HEK293 (cell line): ENCODE measurements at regions not wholly inside any gene's neighbourhood (a gene's known extent, or its start where the extent isn't known, plus 50 kb on each side); places are given as distances from the start of the nearest gene placed in this dataset.

Experiments used
- MYNN ChIP-seq: fragments of 450-650 bp; formaldehyde crosslinking; IDR thresholded peaks from 2 replicates; pipeline ENCODE4 v1.5.1; 2016; ENCODE audit warnings: missing biosample characterization, missing genetic modification characterization, borderline replicate concordance
- OVOL3 ChIP-seq: fragments of 450-650 bp; formaldehyde crosslinking; IDR thresholded peaks from 2 replicates; pipeline ENCODE4 v1.5.1; 2016; ENCODE audit warnings: missing biosample characterization, missing genetic modification characterization
- SP7 ChIP-seq: fragments of 450-650 bp; formaldehyde crosslinking; IDR thresholded peaks from 2 replicates; pipeline ENCODE4 v1.5.1; 2016; ENCODE audit warnings: missing biosample characterization, missing genetic modification characterization
- TCF7L2 ChIP-seq: IDR thresholded peaks from 2 replicates; pipeline ENCODE4 v1.6.1; 2011; ENCODE audit warnings: low read depth, mild to moderate bottlenecking, inconsistent platforms, low read length, moderate library complexity, borderline replicate concordance
- TRIM28 ChIP-seq: IDR thresholded peaks from 2 replicates; pipeline ENCODE4 v1.6.1; 2011; ENCODE audit warnings: low read length, control low read depth, borderline replicate concordance
- ZEB2 ChIP-seq: fragments of 450-650 bp; formaldehyde crosslinking; IDR thresholded peaks from 2 replicates; pipeline ENCODE4 v1.5.1; 2016; ENCODE audit warnings: missing biosample characterization, missing genetic modification characterization
- TF ChIP-seq, protein P1 (sequence below): fragments of 450-650 bp; formaldehyde crosslinking; IDR thresholded peaks from 2 replicates; pipeline ENCODE4 v1.5.1; 2016; ENCODE audit warnings: missing biosample characterization, missing genetic modification characterization

DNA sequence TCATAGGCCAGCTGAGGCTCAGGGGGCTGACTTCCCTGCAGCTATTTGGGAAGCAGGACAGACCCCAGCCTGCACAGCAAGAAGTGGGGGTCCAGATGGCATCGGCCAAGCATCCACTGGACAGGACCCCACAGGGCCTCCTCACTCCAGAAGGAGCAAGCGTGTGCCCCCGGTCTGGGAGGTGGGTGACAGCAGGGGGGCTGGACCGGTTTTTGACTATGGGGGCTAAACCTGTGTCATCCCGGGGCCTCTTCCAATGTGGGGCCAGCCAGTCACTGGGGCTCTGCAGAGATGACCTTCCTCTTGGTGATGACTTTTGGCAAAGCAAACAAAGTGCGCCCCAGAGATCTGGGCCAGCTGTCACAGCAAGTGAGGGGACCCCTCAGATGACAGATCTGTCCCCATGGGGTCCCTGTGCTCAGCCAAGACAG is 163.9 kb downstream of the OLFM1 start:
- no peak for TF ChIP-seq TCF7L2
- TF ChIP-seq, protein P1, sequence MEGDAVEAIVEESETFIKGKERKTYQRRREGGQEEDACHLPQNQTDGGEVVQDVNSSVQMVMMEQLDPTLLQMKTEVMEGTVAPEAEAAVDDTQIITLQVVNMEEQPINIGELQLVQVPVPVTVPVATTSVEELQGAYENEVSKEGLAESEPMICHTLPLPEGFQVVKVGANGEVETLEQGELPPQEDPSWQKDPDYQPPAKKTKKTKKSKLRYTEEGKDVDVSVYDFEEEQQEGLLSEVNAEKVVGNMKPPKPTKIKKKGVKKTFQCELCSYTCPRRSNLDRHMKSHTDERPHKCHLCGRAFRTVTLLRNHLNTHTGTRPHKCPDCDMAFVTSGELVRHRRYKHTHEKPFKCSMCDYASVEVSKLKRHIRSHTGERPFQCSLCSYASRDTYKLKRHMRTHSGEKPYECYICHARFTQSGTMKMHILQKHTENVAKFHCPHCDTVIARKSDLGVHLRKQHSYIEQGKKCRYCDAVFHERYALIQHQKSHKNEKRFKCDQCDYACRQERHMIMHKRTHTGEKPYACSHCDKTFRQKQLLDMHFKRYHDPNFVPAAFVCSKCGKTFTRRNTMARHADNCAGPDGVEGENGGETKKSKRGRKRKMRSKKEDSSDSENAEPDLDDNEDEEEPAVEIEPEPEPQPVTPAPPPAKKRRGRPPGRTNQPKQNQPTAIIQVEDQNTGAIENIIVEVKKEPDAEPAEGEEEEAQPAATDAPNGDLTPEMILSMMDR = no peak
- no peak for TF ChIP-seq MYNN (tag by site-specific recombination)
- no peak for TF ChIP-seq SP7 (tag by site-specific recombination)
- no peak for TF ChIP-seq OVOL3 (tag by site-specific recombination)
- no peak for TF ChIP-seq ZEB2 (tag by site-specific recombination)
- no peak for TF ChIP-seq TRIM28
